Cardiac muscle cell (in vitro differentiated cells and primary cell): ENCODE measurements at regions not wholly inside any gene's neighbourhood (a gene's known extent, or its start where the extent isn't known, plus 50 kb on each side); places are given as distances from the start of the nearest gene placed in this dataset.

ENCODE experiments used
- DNase-seq, 2 donors: peaks; one replicate each; pipeline versions ENCODE4 v3.0.0 to v3.0.0-alpha.2; 2010 to 2017; ENCODE audit warnings: low read depth in 1 of 2, low spot score in 1 of 2
- H3K27ac ChIP-seq: fragments of 200-600 bp; sonication (generic); 2 replicates; pipeline ENCODE4 v1.5.1; 2016
- H3K27me3 ChIP-seq: fragments of 200-600 bp; sonication (generic); 2 replicates; pipeline ENCODE4 v1.6.0; 2016; ENCODE audit warnings: control low read depth
- H3K36me3 ChIP-seq: fragments of 200-600 bp; sonication (generic); 2 replicates; pipeline ENCODE4 v1.5.1; 2016; ENCODE audit warnings: control low read depth
- H3K4me1 ChIP-seq: fragments of 200-600 bp; sonication (generic); 2 replicates; pipeline ENCODE4 v1.8.1; 2017; ENCODE audit warnings: low read depth, mild to moderate bottlenecking, mixed run types
- H3K4me3 ChIP-seq: fragments of 200-600 bp; sonication (generic); 2 replicates; pipeline ENCODE4 v1.5.1; 2016; ENCODE audit warnings: mild to moderate bottlenecking
- H3K9me3 ChIP-seq: fragments of 200-600 bp; sonication (generic); 2 replicates; pipeline ENCODE4 v1.5.1; 2017; ENCODE audit warnings: low read depth, mild to moderate bottlenecking, control low read depth
- CTCF ChIP-seq: IDR thresholded peaks from 2 replicates; pipeline ENCODE4 v1.5.1; 2012; ENCODE audit warnings: low read depth, mild to moderate bottlenecking, low read length

DNA sequence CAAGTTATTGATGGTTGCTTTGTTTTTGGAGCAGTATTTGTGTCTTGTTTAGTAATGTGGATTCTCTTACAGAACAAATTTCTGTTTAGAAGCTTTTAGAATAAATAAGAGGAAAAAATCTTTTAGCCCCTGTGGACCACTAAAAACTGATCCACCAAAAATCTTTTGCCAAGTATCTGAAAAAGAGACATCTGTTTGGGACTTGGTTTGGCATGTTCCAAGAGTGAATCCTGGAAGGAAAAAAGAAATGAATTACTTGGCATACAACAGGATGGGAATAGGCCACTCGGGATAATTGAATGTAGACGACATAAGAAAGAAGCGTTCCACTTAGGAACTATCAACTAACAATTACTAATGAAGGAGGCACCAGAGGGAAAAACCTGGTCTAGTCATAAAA is 1350.1 kb upstream of the C9orf72 start:
- no peaks in the 10 kb centered on the region for H3K4me1 ChIP-seq
- peaks cover 86% of the 10 kb centered on the region for H3K27me3 ChIP-seq
- no peaks in the 10 kb centered on the region for H3K36me3 ChIP-seq
- no peak overlapping the region for H3K4me3 ChIP-seq
- DNase-seq, result no peak
- no peak overlapping the region for H3K27ac ChIP-seq
- H3K9me3 ChIP-seq, result no peaks in the 10 kb centered on the region
- no peak for TF ChIP-seq CTCF

DNA sequence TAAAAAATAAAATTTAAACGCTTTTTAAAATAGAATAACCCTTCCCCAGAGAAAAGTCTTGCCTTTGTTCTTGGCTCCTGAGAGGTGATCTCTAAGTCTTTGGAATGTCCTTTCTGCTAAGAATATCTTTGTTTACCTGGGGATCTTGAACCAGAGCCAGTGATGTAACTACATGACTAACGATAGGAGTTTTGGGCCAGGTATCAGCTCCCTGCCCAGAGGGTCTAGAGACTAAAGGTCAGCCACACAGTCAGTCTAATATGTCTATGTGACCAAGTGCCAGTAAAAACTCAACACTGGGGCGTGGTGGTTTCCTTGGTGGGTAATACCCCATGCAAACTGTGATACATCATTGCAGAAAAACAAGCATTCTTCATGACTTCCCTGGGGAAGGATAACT is 1351.9 kb upstream of the C9orf72 start:
- H3K9me3 ChIP-seq, result no peaks in the 10 kb centered on the region
- H3K27ac ChIP-seq, result no peak overlapping the region
- peaks cover 97% of the 10 kb centered on the region for H3K27me3 ChIP-seq
- TF ChIP-seq CTCF, result no peak
- no peaks in the 10 kb centered on the region for H3K4me1 ChIP-seq
- H3K36me3 ChIP-seq, result no peaks in the 10 kb centered on the region
- H3K4me3 ChIP-seq, result no peak overlapping the region
- no peak for DNase-seq

DNA sequence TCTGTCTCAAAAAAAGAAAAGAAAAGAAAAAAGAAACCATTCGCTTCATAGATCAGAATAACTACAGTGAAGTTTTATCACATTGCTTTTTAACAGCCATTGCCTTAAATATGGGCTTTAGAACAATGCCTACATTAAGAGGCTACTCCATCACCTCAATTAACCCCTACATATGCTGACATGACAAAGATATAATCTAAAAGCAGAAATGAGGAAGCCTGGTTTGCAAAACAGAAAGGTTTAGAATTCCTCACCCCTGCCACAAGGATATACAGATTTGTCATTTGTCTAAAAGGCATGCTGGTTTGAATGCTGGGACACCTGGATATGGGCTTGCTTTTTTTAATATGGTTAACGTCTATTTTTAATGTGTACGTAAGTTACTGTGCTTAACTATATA is 1353.0 kb upstream of the C9orf72 start:
- Histone ChIP-seq H3K27me3 (peaks cover 99% of the 10 kb centered on the region), H3K9me3 (no peaks in the 10 kb centered on the region), H3K27ac (no peak overlapping the region), H3K4me1 (no peaks in the 10 kb centered on the region), H3K36me3 (no peaks in the 10 kb centered on the region), H3K4me3 (no peak overlapping the region)
- no peak for DNase-seq
- TF ChIP-seq CTCF, result no peak

- Histone ChIP-seq H3K4me3 (no peak overlapping the region), H3K36me3 (no peaks in the 10 kb centered on the region), H3K27me3 (peaks cover 96% of the 10 kb centered on the region), H3K4me1 (no peaks in the 10 kb centered on the region), H3K27ac (no peak overlapping the region), H3K9me3 (no peaks in the 10 kb centered on the region)
- no peak for TF ChIP-seq CTCF
- DNase-seq, result no peak
Observed at GRCh38 chr9:28927691-28928090, 1354.4 kb upstream of the C9orf72 start.

GRCh38 chr9:28929433-28929832 is 1356.2 kb upstream of the C9orf72 start:
- Histone ChIP-seq H3K27me3 (peaks cover 96% of the 10 kb centered on the region), H3K36me3 (no peaks in the 10 kb centered on the region), H3K27ac (no peak overlapping the region), H3K4me3 (no peak overlapping the region), H3K9me3 (no peaks in the 10 kb centered on the region), H3K4me1 (no peaks in the 10 kb centered on the region)
- TF ChIP-seq CTCF, result no peak
- DNase-seq, result no peak

DNA sequence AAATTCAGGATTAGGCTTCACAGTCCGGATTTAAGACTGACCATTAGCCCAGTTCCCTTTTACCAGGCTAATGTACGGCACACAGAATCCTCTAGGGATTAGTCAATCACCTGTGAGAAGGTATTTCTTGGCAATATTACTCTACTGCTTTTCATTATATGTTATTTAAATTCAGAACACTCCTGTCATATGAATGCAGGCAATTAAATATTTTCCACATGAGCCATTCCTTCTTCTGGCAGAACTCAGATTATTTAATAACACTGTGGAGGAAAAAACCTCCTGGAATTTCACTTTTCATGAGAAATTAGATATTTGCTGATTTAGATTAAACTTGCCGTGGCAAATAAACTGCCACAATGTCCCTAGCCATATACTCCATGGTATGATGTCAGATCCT is 1357.5 kb upstream of the C9orf72 start:
- peaks cover 96% of the 10 kb centered on the region for H3K27me3 ChIP-seq
- no peak for DNase-seq
- TF ChIP-seq CTCF, result no peak
- H3K27ac ChIP-seq, result no peak overlapping the region
- no peak overlapping the region for H3K4me3 ChIP-seq
- no peaks in the 10 kb centered on the region for H3K36me3 ChIP-seq
- H3K9me3 ChIP-seq, result no peaks in the 10 kb centered on the region
- H3K4me1 ChIP-seq, result no peaks in the 10 kb centered on the region
